TTC549 (cell line): ENCODE measurements at regions not wholly inside any gene's neighbourhood (a gene's known extent, or its start where the extent isn't known, plus 50 kb on each side); places are given as distances from the start of the nearest gene placed in this dataset.
"Not testable (repeated sequence)": the region's sequence is repeated elsewhere in the genome, so short reads cannot be mapped to it uniquely, and the experiment has no call there.

ENCODE experiments used
- FAIRE-seq: peaks from 2 replicates; lab custom pipeline; 2012; peaks lifted over from hg19 to GRCh38; lab: Jason Lieb, UNC

GRCh38 chr2:82485701-82486100 is 1973.4 kb downstream of the SUCLG1 start:
- FAIRE-seq, result no peak

GRCh38 chr2:82481207-82481606 is 1977.9 kb downstream of the SUCLG1 start:
- no peak for FAIRE-seq

- no peak for FAIRE-seq
These were observed 1980.4 kb downstream of the SUCLG1 start for GRCh38 chr2:82478641-82479040.

- no peak for FAIRE-seq
These were observed 1983.0 kb downstream of the SUCLG1 start for GRCh38 chr2:82476094-82476493.

- no peak for FAIRE-seq
These were observed 2030.8 kb downstream of the SUCLG1 start for GRCh38 chr2:82428251-82428650.

GRCh38 chr2:82412021-82412420 is 2047.1 kb downstream of the SUCLG1 start:
- FAIRE-seq, result no peak

- no peak for FAIRE-seq
These were observed 2048.0 kb downstream of the SUCLG1 start for GRCh38 chr2:82411071-82411470.

GRCh38 chr2:82395531-82395930 is 2063.5 kb downstream of the SUCLG1 start:
- FAIRE-seq, result no peak

GRCh38 chr2:82391386-82391785 is 2067.7 kb downstream of the SUCLG1 start:
- no peak for FAIRE-seq

GRCh38 chr2:82355622-82356021 is 2051.1 kb upstream of the LRRTM1 start:
- no peak for FAIRE-seq

GRCh38 chr2:82345910-82346309 is 2041.4 kb upstream of the LRRTM1 start:
- no peak for FAIRE-seq

- no peak for FAIRE-seq
These were observed 2040.1 kb upstream of the LRRTM1 start for GRCh38 chr2:82344670-82345069.

GRCh38 chr2:82342356-82342755 is 2037.8 kb upstream of the LRRTM1 start:
- no peak for FAIRE-seq

- FAIRE-seq, result no peak
These were observed 2036.1 kb upstream of the LRRTM1 start for GRCh38 chr2:82340578-82341053.

- no peak for FAIRE-seq
These were observed 2035.3 kb upstream of the LRRTM1 start for GRCh38 chr2:82339805-82340204.

GRCh38 chr2:82333697-82334096 is 2029.1 kb upstream of the LRRTM1 start:
- FAIRE-seq, result no peak

GRCh38 chr2:82330155-82330554 is 2025.6 kb upstream of the LRRTM1 start:
- no peak for FAIRE-seq

- FAIRE-seq, result not testable (repeated sequence)
These were observed 2021.7 kb upstream of the LRRTM1 start for GRCh38 chr2:82326180-82326767.

GRCh38 chr2:82320296-82320695 is 2015.7 kb upstream of the LRRTM1 start:
- no peak for FAIRE-seq

- no peak for FAIRE-seq
These were observed 2012.5 kb upstream of the LRRTM1 start for GRCh38 chr2:82317012-82317411.

- no peak for FAIRE-seq
These were observed 2012.0 kb upstream of the LRRTM1 start for GRCh38 chr2:82316586-82316985.

- no peak for FAIRE-seq
These were observed 2010.4 kb upstream of the LRRTM1 start for GRCh38 chr2:82314836-82315472.

- no peak for FAIRE-seq
These were observed 2003.0 kb upstream of the LRRTM1 start for GRCh38 chr2:82307511-82307910.

- FAIRE-seq, result no peak
These were observed 1997.0 kb upstream of the LRRTM1 start for GRCh38 chr2:82301506-82301905.
